Upper lobe of right lung (tissue), 1 donor: ENCODE measurements at regions not wholly inside any gene's neighbourhood (a gene's known extent, or its start where the extent isn't known, plus 50 kb on each side); places are given as distances from the start of the nearest gene placed in this dataset.
"Not testable (repeated sequence)": the region's sequence is repeated elsewhere in the genome, so short reads cannot be mapped to it uniquely, and the experiment has no call there.

Source experiments
- ATAC-seq: fragments of 200-7000 bp; cut with Tn5 transposase; one replicate; pipeline ENCODE4 v1.9.1; 2020; ENCODE audit warnings: mild to moderate bottlenecking, moderate library complexity
- DNase-seq: peaks from one replicate; pipeline ENCODE4 v3.0.0-alpha.2; 2020
- H3K27ac ChIP-seq: fragments of 200-600 bp; one replicate; pipeline ENCODE4 v1.8.0; 2022
- H3K27me3 ChIP-seq: fragments of 200-600 bp; one replicate; pipeline ENCODE4 v1.8.0; 2022; ENCODE audit warnings: mild to moderate bottlenecking
- H3K36me3 ChIP-seq: fragments of 200-600 bp; one replicate; pipeline ENCODE4 v1.8.0; 2022
- H3K4me1 ChIP-seq: fragments of 200-600 bp; one replicate; pipeline ENCODE4 v1.8.0; 2022
- H3K4me3 ChIP-seq: fragments of 200-600 bp; one replicate; pipeline ENCODE4 v1.8.0; 2022; ENCODE audit warnings: mild to moderate bottlenecking
- H3K9me3 ChIP-seq: fragments of 200-600 bp; one replicate; pipeline ENCODE4 v1.8.0; 2022
- CTCF ChIP-seq: fragments of 200-600 bp; IDR thresholded peaks from one replicate; pipeline ENCODE4 v1.8.0; 2022; ENCODE audit warnings: antibody characterized with exemption
- intact Hi-C: fragments of 100-400 bp; cut with DNase I; formaldehyde crosslinking; loops from one replicate; pipeline ENCODE4 v1.11.0; 2022
- donor health status: DM: no; HTN: yes; CAD: no; lungs with severe emphysema.

- Histone ChIP-seq H3K9me3 (peaks cover 3% of the 10 kb centered on the region), H3K27me3 (no peaks in the 10 kb centered on the region), H3K27ac (no peak overlapping the region), H3K36me3 (no peaks in the 10 kb centered on the region), H3K4me3 (no peak overlapping the region), H3K4me1 (no peaks in the 10 kb centered on the region)
- ATAC-seq (no peak), DNase-seq (no peak)
- intact Hi-C loops: no loop called here
- no peak for TF ChIP-seq CTCF
Observed at GRCh38 chr7:108869070-108869469, 299.4 kb downstream of the DNAJB9 start.

- no peak for DNase-seq
- intact Hi-C loops: no loop called here
- Histone ChIP-seq H3K4me1 (no peaks in the 10 kb centered on the region), H3K27ac (no peak overlapping the region), H3K27me3 (no peaks in the 10 kb centered on the region), H3K4me3 (no peak overlapping the region), H3K9me3 (no peaks in the 10 kb centered on the region), H3K36me3 (no peaks in the 10 kb centered on the region)
- TF ChIP-seq CTCF: no peak
- no peak for ATAC-seq
Observed at GRCh38 chr7:108875139-108875538, 305.5 kb downstream of the DNAJB9 start.

- no peak for ATAC-seq
- H3K4me1 ChIP-seq: no peaks in the 10 kb centered on the region
- intact Hi-C loops: no loop called here
- TF ChIP-seq CTCF: no peak
- H3K9me3 ChIP-seq: no peaks in the 10 kb centered on the region
- no peak overlapping the region for H3K4me3 ChIP-seq
- H3K27ac ChIP-seq: no peak overlapping the region
- DNase-seq: no peak
- H3K36me3 ChIP-seq: no peaks in the 10 kb centered on the region
- H3K27me3 ChIP-seq: no peaks in the 10 kb centered on the region
Observed at GRCh38 chr7:108890862-108891261, 321.2 kb downstream of the DNAJB9 start.

- no peaks in the 10 kb centered on the region for H3K9me3 ChIP-seq
- H3K4me1 ChIP-seq: no peaks in the 10 kb centered on the region
- H3K27me3 ChIP-seq: no peaks in the 10 kb centered on the region
- no peak overlapping the region for H3K27ac ChIP-seq
- no peak for DNase-seq
- H3K36me3 ChIP-seq: no peaks in the 10 kb centered on the region
- no peak for TF ChIP-seq CTCF
- intact Hi-C loops: no loop called here
- H3K4me3 ChIP-seq: no peak overlapping the region
- no peak for ATAC-seq
Observed at GRCh38 chr7:108908456-108908855, 338.8 kb downstream of the DNAJB9 start.

GRCh38 chr7:108911016-108911415 is 341.3 kb downstream of the DNAJB9 start:
- Histone ChIP-seq H3K4me3 (no peak overlapping the region), H3K36me3 (no peaks in the 10 kb centered on the region), H3K9me3 (no peaks in the 10 kb centered on the region), H3K27ac (no peak overlapping the region), H3K27me3 (no peaks in the 10 kb centered on the region), H3K4me1 (no peaks in the 10 kb centered on the region)
- DNase-seq (no peak), ATAC-seq (no peak)
- intact Hi-C loops: no loop called here
- no peak for TF ChIP-seq CTCF

GRCh38 chr7:108920490-108920889 is 350.8 kb downstream of the DNAJB9 start:
- H3K9me3 ChIP-seq: peaks cover 7% of the 10 kb centered on the region
- no peak overlapping the region for H3K27ac ChIP-seq
- H3K27me3 ChIP-seq: no peaks in the 10 kb centered on the region
- ATAC-seq: no peak
- no peaks in the 10 kb centered on the region for H3K36me3 ChIP-seq
- intact Hi-C loops: no loop called here
- DNase-seq: no peak
- H3K4me1 ChIP-seq: no peaks in the 10 kb centered on the region
- no peak overlapping the region for H3K4me3 ChIP-seq
- no peak for TF ChIP-seq CTCF

GRCh38 chr7:108943048-108943447 is 373.4 kb downstream of the DNAJB9 start:
- H3K27ac ChIP-seq, intact Hi-C loops, H3K9me3 ChIP-seq, H3K36me3 ChIP-seq, DNase-seq, H3K4me1 ChIP-seq, H3K4me3 ChIP-seq, ATAC-seq, H3K27me3 ChIP-seq: not testable (repeated sequence)
